ENCODE measurements at regions not wholly inside any gene's neighbourhood (a gene's known extent, or its start where the extent isn't known, plus 50 kb on each side); places are given as distances from the start of the nearest gene placed in this dataset.
"Not testable (repeated sequence)": the region's sequence is repeated elsewhere in the genome, so short reads cannot be mapped to it uniquely, and the experiment has no call there.

DNA sequence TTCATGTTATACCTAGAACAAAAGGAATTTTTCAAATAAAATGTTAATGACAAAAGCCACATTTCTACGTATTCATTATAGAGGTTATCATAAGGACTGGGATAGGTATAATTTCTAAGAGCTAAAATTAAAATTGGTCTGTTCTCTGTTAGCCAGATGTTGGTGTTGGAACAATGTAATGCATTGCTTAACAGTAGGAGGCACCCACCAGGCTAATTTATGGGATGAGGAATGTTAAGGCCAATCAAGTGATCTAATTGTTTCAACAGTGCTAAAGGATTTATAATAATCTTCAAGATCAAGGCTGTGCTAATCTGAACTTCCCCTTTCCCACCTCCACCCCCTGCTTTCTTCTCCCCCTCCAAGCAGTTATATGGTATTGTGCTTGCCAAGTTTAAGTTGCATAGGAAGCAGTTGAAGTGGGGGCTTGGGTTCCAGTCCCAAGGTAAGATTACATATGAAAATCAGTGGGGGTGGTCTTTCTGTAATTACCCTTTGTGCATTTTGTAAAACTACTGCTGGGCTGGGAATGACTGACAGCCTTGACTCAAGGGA is 89.2 kb upstream of the BACH2 start:
- DNase-seq, result no peak
- intact Hi-C loops (cut with DNase I), result no loop called here

DNA sequence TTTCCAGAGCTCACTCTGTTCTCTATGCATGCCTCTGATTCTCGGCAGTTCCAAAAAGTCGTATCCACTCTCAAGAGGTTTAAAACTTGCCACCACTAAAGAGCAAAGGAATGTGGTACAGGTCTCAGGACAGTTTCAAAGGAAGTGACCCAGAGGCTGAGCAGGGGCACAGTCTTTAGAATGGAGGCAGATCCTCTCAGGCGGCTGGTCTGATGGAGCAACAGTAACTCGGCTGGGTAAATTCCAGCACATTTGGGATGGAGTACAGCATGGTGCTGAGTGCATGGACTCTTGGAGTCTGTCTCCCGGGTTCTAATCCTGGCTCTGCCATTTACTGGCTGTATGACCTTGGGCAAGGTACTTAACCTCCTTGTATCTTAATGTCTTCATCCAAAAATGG is 88.1 kb upstream of the BACH2 start:
- intact Hi-C loops (cut with DNase I), result no loop called here

GRCh38 chr6:90383196-90383822 is 86.7 kb upstream of the BACH2 start:
- intact Hi-C loops (cut with DNase I), result no loop called here

More for the DNA sequence above, 88.1 kb upstream of the BACH2 start:
- DNase-seq, result no peak

GRCh38 chr6:90382760-90383159 is 86.1 kb upstream of the BACH2 start:
- no peak for DNase-seq
- intact Hi-C loops (cut with DNase I), result no loop called here

More at GRCh38 chr6:90383196-90383822, 86.7 kb upstream of the BACH2 start:
- no peak for DNase-seq

GRCh38 chr6:90375681-90376439 is 79.2 kb upstream of the BACH2 start:
- intact Hi-C loops (cut with DNase I), result no loop called here
- no peak for DNase-seq

DNA sequence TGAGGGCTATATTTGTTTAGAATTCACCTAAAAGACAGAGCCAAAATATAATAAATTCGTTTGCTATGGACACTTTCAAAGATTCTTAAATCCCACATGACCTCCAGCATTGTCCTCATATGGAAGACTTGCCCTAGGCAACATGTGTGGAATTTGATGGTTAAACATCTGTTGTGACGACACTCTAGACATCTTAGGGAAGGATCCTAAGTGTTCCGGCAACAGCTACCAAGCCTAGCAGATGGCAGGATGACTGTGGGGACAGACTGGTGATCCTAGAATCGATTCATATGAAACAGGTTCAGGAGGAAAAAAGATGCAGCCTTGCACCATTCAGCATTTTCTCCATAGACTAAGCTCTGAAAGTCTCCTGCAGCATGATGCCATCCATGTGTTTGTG is 77.6 kb upstream of the BACH2 start:
- no peak for DNase-seq
- intact Hi-C loops (cut with DNase I), result no loop called here

DNA sequence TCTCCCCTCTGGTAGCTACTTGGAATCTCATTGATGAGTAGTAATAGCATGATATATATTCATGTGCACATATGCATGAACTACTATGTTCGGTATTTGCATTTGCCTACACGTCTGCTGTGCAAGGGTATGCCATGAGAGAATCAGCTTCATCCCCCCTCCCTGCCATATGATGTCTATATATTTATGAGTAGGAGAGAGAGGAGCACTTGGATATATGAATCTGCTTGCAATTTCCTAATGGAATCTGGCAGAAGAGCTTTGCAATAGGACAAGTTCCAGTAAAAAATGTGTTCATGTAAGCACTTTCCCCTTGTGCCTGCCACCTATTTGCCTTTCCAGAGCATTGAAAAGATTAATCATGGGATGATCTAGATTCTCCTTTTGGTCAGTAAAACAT is 76.2 kb upstream of the BACH2 start:
- intact Hi-C loops (cut with DNase I), result no loop called here
- no peak for DNase-seq

GRCh38 chr6:90372450-90372849 is 75.8 kb upstream of the BACH2 start:
- intact Hi-C loops (cut with DNase I), result no loop called here
- no peak for DNase-seq

DNA sequence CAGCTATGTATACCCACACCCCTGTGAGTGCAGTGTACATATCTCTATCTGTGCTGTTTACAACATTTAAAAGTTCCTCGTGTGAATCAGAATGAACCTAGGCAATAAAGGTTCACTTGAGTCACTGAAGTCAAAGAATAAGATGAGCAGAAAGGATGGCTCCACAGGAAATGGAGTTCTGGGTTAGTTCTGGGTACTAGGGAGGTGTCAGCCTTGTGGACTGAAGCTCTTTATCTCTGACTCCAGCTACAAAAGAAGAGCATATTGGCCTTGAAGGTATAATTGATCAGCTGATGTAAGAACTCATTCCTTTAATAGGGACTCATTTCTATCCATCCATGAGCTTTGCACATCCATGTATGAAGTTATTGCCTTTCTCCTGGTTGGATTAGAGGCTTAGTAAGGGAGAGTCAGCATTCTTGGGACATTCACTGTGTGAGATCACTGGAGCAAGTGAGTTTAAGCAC is 73.9 kb upstream of the BACH2 start:
- no peak for DNase-seq
- intact Hi-C loops (cut with DNase I), result no loop called here

DNA sequence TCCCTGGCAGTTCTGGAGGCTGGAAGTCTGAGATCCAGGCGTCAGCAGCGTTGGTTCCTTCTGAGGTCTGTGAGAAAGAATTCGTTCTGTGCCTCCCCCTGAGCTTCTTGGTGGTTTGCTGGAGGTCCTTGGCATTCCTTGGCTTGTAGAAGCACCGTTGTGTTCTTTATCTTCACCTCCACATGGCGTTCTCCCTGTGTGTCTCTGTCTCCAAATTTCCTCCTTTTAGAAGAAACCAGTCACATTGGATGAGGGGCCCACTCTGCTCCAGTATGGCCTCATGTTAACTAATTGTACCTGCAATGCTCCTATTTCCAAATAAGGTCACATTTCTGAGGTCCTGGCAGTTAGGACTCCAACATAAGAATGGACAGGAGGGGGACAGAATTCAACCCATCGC is 73.0 kb upstream of the BACH2 start:
- no peak for DNase-seq
- intact Hi-C loops (cut with DNase I), result no loop called here

GRCh38 chr6:90369024-90369519 is 72.4 kb upstream of the BACH2 start:
- peak in 4 of 42 donors; percentile 12 to 63 (median 29) for DNase-seq
- intact Hi-C loops (cut with DNase I), result no loop called here

- DNase-seq, result no peak
- intact Hi-C loops (cut with DNase I), result no loop called here
These were observed 72.0 kb upstream of the BACH2 start for GRCh38 chr6:90368601-90369000.

DNA sequence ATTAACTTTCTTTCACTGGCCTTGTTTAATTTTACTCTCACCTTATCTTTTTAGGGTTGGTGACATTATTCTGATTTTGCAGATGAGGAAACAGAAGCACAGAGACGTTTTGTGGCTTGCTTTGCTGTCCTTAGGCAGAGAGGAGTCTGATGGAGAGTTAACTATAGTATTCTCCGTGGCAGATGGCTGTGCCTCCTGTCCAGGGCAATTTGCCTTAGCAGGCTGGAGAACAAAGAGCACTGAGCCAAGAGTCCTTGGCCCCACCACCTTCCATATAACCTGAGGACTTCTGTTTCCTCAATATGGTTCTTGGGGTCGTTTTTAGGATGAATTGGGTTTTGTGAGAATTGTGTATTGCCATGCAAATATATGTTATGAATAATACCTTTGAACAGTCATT is 71.4 kb upstream of the BACH2 start:
- DNase-seq, result no peak
- intact Hi-C loops (cut with DNase I), result no loop called here

DNA sequence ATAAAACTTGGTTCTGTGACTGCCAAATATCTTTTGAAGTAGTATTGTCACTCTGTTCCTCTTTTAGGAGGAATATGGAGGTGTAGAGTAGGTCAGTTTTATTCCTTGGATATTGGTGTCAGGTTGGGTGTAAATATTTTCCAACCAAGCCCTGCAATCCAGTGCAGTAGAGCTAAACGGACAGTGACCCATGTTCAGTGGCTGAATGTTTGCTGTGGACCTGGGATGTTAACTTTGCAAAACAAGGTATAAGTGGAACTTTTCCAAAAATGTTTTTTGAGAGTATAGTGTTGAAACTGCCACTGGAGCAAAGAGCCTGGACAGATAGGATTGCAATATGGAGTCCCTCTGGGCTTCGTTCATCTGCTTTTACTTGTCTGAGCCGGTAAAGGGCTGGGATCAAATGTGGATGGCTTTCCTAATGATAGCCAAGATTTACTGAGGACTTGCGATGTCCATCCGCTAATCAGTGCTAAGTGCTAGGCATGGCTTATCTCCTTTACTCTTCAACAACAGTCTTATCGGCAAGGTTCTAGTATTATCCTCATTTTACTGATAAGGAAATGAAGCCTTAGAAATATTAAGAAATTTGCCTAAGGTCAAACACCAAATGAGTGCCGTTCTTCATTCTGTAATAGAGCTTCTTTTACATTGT is 69.0 kb upstream of the BACH2 start:
- no peak for DNase-seq
- intact Hi-C loops (cut with DNase I), result no loop called here

GRCh38 chr6:90365002-90365401 is 68.4 kb upstream of the BACH2 start:
- no peak for DNase-seq
- intact Hi-C loops (cut with DNase I), result no loop called here

- no peak for DNase-seq
- intact Hi-C loops (cut with DNase I), result no loop called here
These were observed 67.6 kb upstream of the BACH2 start for GRCh38 chr6:90364286-90364685.

DNA sequence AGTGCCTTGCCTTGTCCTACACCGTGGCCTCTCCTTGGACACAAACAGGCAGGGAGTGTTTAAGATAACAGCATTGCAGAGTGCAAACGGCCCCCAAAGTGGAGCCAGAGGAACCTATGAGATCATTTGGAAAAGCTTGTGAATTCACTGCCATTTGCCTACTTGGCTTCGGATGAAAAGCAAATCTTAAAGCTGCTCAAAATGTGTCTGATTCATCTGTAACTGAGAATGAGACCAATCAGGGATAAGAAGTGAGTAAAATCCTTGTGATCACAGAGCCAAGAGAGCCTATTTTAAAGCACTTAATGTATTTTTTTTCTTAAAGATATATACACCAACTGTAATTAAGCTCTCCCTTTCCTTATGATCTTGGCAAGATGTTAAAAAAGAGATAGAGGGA is 65.7 kb upstream of the BACH2 start:
- intact Hi-C loops (cut with DNase I), result no loop called here
- peak in 1 of 42 donors; percentile 12 for DNase-seq

DNA sequence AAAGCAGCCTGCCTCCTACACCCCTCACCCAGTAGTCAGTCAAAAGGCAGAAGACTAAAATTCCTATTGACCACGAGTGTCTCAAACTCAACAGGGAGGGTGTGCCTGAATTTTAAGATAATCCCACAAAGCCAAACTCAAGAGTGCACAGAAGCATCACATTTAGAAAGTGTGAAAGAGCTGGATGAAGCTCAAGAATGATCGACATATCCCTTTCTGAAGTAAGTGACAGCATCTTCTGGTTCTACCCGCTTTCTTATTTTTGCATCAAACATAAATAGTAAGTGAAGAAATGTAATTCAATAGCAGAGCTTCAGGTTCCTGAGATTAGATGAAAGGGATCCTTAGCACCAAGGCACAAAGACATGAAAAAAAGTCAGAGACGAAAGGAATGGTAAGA is 64.5 kb upstream of the BACH2 start:
- intact Hi-C loops (cut with DNase I), result no loop called here
- DNase-seq, result no peak

DNA sequence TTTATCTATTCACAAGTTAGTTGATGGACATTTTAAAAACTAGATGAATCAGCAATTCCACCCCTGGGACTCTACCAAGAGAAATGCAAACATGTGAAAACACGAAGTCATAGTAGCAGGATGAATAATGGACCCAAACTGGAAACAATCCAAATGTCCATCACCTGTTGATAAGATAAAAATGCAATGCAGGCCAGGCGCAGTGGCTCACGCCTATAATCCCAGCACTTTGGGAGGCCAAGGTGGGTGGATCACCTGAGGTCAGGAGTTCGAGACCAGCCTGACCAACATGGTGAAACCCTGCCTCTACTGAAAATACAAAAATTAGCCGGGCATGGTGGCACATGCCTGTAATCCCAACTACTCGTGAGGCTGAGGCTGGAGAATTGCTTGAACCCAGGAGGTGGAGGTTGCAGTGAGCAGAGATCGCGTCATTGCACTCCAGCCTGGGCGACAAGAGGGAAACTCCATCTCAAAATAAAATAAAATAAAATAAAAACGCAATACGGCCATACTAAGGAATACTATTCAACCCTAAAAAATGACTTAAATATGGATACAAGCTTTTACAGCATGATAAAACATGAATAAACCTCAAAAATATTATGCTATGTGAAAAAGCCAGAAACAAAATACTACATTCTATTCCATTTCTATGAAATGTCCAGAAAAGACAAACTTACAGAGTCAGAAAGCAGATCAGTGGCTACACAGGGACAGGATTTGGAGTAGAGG is 61.6 kb upstream of the BACH2 start:
- intact Hi-C loops (cut with DNase I); DNase-seq: not testable (repeated sequence)

Data from head of caudate nucleus (tissue), 42 donors.